ENCODE measurements at regions not wholly inside any gene's neighbourhood (a gene's known extent, or its start where the extent isn't known, plus 50 kb on each side); places are given as distances from the start of the nearest gene placed in this dataset.

- TF ChIP-seq E2F5 (CRISPR knock-in tag; IDR thresholded peaks at IDR 0.05) (no peak), GRHL2 (CRISPR knock-in tag; IDR thresholded peaks at IDR 0.05; ENCODE audit: insufficient replicate concordance, severe bottlenecking) (no peak), ZNF219 (CRISPR knock-in tag; IDR thresholded peaks at IDR 0.05; ENCODE audit: borderline replicate concordance) (no peak), ZNF671 (CRISPR knock-in tag; IDR thresholded peaks at IDR 0.05) (no peak)
Observed at GRCh38 chr9:118252027-118252426, 547.8 kb downstream of the TLR4 start (continued).

GRCh38 chr9:118262191-118262590 is 558.0 kb downstream of the TLR4 start:
- ChIA-PET POLR2A (no interaction called here), CTCF (no interaction called here)
- no peak for DNase-seq (ENCODE audit: low spot score)
- no peak for TF ChIP-seq SP1 (CRISPR knock-in tag; conservative IDR thresholded peaks at IDR 0.05)
- TF ChIP-seq ESRRA (CRISPR knock-in tag; IDR thresholded peaks at IDR 0.05; ENCODE audit: borderline replicate concordance), result no peak
- ATAC-seq, result no peak
- H3K9me3 Mint-ChIP-seq, result peaks cover 16% of the 10 kb centered on the region
- H3K27me3 Mint-ChIP-seq (ENCODE audit: low read depth), result no peaks in the 10 kb centered on the region
- no peaks in the 10 kb centered on the region for H3K36me3 Mint-ChIP-seq
- no peak overlapping the region for H3K4me3 Mint-ChIP-seq
- no peak overlapping the region for H3K27ac Mint-ChIP-seq
- H3K4me1 Mint-ChIP-seq, result no peaks in the 10 kb centered on the region

- ATAC-seq, result no peak
- H3K4me3 Mint-ChIP-seq, result no peak overlapping the region
- ChIA-PET CTCF (no interaction called here), POLR2A (no interaction called here)
- H3K27ac Mint-ChIP-seq, result no peak overlapping the region
- H3K27me3 Mint-ChIP-seq (ENCODE audit: low read depth), result no peaks in the 10 kb centered on the region
- TF ChIP-seq ELF4 (CRISPR knock-in tag; IDR thresholded peaks at IDR 0.05; ENCODE audit: low read depth) (no peak), KAT7 (CRISPR knock-in tag; IDR thresholded peaks at IDR 0.05; ENCODE audit: borderline replicate concordance) (no peak), E2F1 (CRISPR knock-in tag; IDR thresholded peaks at IDR 0.05) (no peak)
- H3K9me3 Mint-ChIP-seq, result peaks cover 11% of the 10 kb centered on the region
- H3K4me1 Mint-ChIP-seq, result no peaks in the 10 kb centered on the region
- no peaks in the 10 kb centered on the region for H3K36me3 Mint-ChIP-seq
- no peak for DNase-seq (ENCODE audit: low spot score)
Observed at GRCh38 chr9:118263949-118264348, 559.7 kb downstream of the TLR4 start.

- ChIA-PET CTCF (no interaction called here), POLR2A (interaction anchor here (0.5 kb wide), 1 partner anchor 19 kb away, joined by 3 read pairs; no protein-coding TSS in a partner anchor)
- H3K9me3 Mint-ChIP-seq, result no peaks in the 10 kb centered on the region
- H3K36me3 Mint-ChIP-seq, result no peaks in the 10 kb centered on the region
- H3K27ac Mint-ChIP-seq, result no peak overlapping the region
- H3K27me3 Mint-ChIP-seq (ENCODE audit: low read depth), result no peaks in the 10 kb centered on the region
- no peak for ATAC-seq
- TF ChIP-seq ARID4B (CRISPR knock-in tag; IDR thresholded peaks at IDR 0.05; ENCODE audit: borderline replicate concordance), result no peak
- TF ChIP-seq RELA (CRISPR knock-in tag; IDR thresholded peaks at IDR 0.05; ENCODE audit: borderline replicate concordance), result no peak
- TF ChIP-seq IRF2 (CRISPR knock-in tag; IDR thresholded peaks at IDR 0.05; ENCODE audit: borderline replicate concordance, low read depth), result no peak
- no peak for TF ChIP-seq NR1H2 (CRISPR knock-in tag; IDR thresholded peaks at IDR 0.05)
- no peak for TF ChIP-seq AR (CRISPR knock-in tag; IDR thresholded peaks at IDR 0.05)
- TF ChIP-seq ATF1 (CRISPR knock-in tag; IDR thresholded peaks at IDR 0.05), result no peak
- no peak for TF ChIP-seq FOXJ3 (CRISPR knock-in tag; IDR thresholded peaks at IDR 0.05; ENCODE audit: borderline replicate concordance)
- TF ChIP-seq TEAD1 (CRISPR knock-in tag; IDR thresholded peaks at IDR 0.05), result no peak
- no peak for TF ChIP-seq JAZF1 (CRISPR knock-in tag; IDR thresholded peaks at IDR 0.05)
- TF ChIP-seq MLX (CRISPR knock-in tag; IDR thresholded peaks at IDR 0.05), result no peak
- no peak for TF ChIP-seq ZNF512 (CRISPR knock-in tag; IDR thresholded peaks at IDR 0.05; ENCODE audit: borderline replicate concordance)
- H3K4me1 Mint-ChIP-seq, result no peaks in the 10 kb centered on the region
- DNase-seq (ENCODE audit: low spot score), result no peak
- no peak overlapping the region for H3K4me3 Mint-ChIP-seq
Observed at GRCh38 chr9:118268046-118268445, 563.8 kb downstream of the TLR4 start.

Data from WTC11 (cell line).